ENCODE measurements at regions not wholly inside any gene's neighbourhood (a gene's known extent, or its start where the extent isn't known, plus 50 kb on each side); places are given as distances from the start of the nearest gene placed in this dataset.

- TF ChIP-seq EZH2 (IDR thresholded peaks at IDR 0.05; ENCODE audit: borderline replicate concordance, low read depth, low read length) (no peak), CTCF (IDR thresholded peaks at IDR 0.05 in 2 of 3, conservative IDR thresholded peaks at IDR 0.05 in 1 of 3; ENCODE audit: insufficient read depth in 2 of 3, low read depth in 1 of 3, low read length in 3 of 3) (no peak)
Observed at GRCh38 chr15:98139337-98139736, 178.8 kb downstream of the ARRDC4 start.
